ENCODE measurements at regions not wholly inside any gene's neighbourhood (a gene's known extent, or its start where the extent isn't known, plus 50 kb on each side); places are given as distances from the start of the nearest gene placed in this dataset.

DNA sequence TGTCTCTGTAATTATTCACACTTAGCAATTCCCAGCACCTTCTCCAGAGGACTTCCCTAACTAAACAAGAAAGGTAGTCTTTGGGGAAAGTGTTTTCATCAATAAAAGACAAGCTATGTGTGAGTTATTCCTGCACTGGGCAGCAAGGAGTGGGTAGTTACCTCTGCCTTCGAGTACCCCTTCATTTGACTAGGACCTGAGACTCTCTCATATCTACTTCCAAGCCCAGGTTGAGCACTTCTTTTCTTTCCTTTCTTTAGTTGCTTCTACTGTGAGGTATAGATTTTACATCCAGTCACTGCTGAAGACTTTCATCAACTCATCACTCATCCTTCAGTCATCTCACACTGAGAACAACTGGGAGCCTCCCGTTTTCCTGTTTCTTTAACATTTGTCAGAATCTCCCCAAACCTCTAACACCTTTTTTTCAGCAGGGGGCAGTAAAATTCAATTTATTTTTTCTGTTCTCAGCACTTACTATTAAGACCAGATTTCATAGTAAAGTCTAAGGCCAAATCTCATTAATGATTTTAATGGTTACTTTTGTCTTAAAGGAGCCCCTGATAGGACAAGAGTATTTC, 80.1 kb upstream of the PRSS1 start:
- no peak for TF ChIP-seq CTCF (IDR thresholded peaks at IDR 0.05)
- H3K4me3 ChIP-seq: no peak overlapping the region
- H3K27ac ChIP-seq: no peak overlapping the region
- no peak overlapping the region for H3K9ac ChIP-seq (ENCODE audit: low read depth in 2 of 2, low read length in 2 of 2)
- intact Hi-C loops (cut with DNase I): no loop called here
- no peaks in the 10 kb centered on the region for H3K27me3 ChIP-seq
- H3K9me3 ChIP-seq: no peaks in the 10 kb centered on the region
- H3K36me3 ChIP-seq: no peaks in the 10 kb centered on the region
- H3K4me1 ChIP-seq: no peaks in the 10 kb centered on the region
- no peak for DNase-seq

DNA sequence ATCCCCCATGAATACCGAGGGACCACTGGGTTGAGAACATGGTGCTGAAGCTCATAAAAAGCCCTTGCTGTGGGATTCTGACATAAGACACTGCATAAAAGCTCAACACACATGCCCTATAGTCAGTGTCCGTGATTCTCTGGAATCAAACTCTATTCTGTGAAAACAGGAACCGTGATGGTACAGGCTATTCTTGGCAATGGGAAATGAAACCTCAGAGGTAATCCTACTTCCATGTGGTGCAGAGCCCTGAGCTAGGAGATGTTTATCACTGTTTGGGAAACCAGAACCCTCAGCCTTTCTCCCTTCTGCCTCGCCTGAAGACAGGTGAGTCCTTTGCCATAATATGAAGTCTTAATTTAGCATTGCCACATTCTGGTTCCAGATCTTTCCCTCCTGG, 80.8 kb upstream of the PRSS1 start:
- no peaks in the 10 kb centered on the region for H3K4me1 ChIP-seq
- H3K27ac ChIP-seq: no peak overlapping the region
- H3K36me3 ChIP-seq: no peaks in the 10 kb centered on the region
- TF ChIP-seq CTCF (IDR thresholded peaks at IDR 0.05): no peak
- no peak overlapping the region for H3K4me3 ChIP-seq
- DNase-seq: no peak
- H3K9ac ChIP-seq (ENCODE audit: low read depth in 2 of 2, low read length in 2 of 2): no peak overlapping the region
- no peaks in the 10 kb centered on the region for H3K27me3 ChIP-seq
- intact Hi-C loops (cut with DNase I): no loop called here
- no peaks in the 10 kb centered on the region for H3K9me3 ChIP-seq

GRCh38 chr7:142657376-142657775, 91.9 kb upstream of the PRSS1 start:
- Histone ChIP-seq H3K4me1 (no peaks in the 10 kb centered on the region), H3K9me3 (no peaks in the 10 kb centered on the region), H3K27me3 (no peaks in the 10 kb centered on the region), H3K9ac (ENCODE audit: low read depth in 2 of 2, low read length in 2 of 2) (no peak overlapping the region), H3K27ac (no peak overlapping the region), H3K4me3 (no peak overlapping the region), H3K36me3 (no peaks in the 10 kb centered on the region)
- intact Hi-C loops (cut with DNase I): no loop called here
- TF ChIP-seq CTCF (IDR thresholded peaks at IDR 0.05): no peak
- DNase-seq: no peak

DNA sequence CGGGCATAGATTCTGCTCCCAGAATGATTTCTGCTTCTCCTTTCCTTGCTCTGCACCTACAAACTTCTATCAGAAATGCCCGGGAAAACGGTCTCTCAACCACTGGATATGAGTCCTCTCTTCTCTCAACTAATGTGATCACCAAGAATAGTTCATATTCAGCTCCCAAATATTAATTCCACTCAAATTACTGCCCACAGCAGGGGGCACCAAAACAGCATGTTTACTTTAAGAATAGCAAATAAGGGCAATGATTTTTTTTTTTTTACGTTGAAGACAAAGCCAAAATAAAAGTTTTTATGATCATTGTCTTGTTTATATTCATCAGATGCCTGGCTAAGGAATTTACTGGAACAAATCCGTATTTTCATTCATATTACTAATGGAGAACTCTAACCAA, 94.9 kb upstream of the PRSS1 start:
- no peaks in the 10 kb centered on the region for H3K36me3 ChIP-seq
- H3K4me3 ChIP-seq: no peak overlapping the region
- no peaks in the 10 kb centered on the region for H3K4me1 ChIP-seq
- intact Hi-C loops (cut with DNase I): no loop called here
- no peak overlapping the region for H3K9ac ChIP-seq (ENCODE audit: low read depth in 2 of 2, low read length in 2 of 2)
- no peak for DNase-seq
- H3K9me3 ChIP-seq: no peaks in the 10 kb centered on the region
- TF ChIP-seq CTCF (IDR thresholded peaks at IDR 0.05): no peak
- no peaks in the 10 kb centered on the region for H3K27me3 ChIP-seq
- no peak overlapping the region for H3K27ac ChIP-seq

GRCh38 chr7:142647749-142648148, 101.5 kb upstream of the PRSS1 start:
- H3K4me3 ChIP-seq: no peak overlapping the region
- intact Hi-C loops (cut with DNase I): no loop called here
- H3K9ac ChIP-seq (ENCODE audit: low read depth in 2 of 2, low read length in 2 of 2): no peak overlapping the region
- H3K27me3 ChIP-seq: no peaks in the 10 kb centered on the region
- no peak for TF ChIP-seq CTCF (IDR thresholded peaks at IDR 0.05)
- no peaks in the 10 kb centered on the region for H3K9me3 ChIP-seq
- no peaks in the 10 kb centered on the region for H3K36me3 ChIP-seq
- H3K27ac ChIP-seq: no peak overlapping the region
- no peak for DNase-seq
- H3K4me1 ChIP-seq: no peaks in the 10 kb centered on the region
